Astrocyte (in vitro differentiated cells and primary cell): ENCODE measurements at regions not wholly inside any gene's neighbourhood (a gene's known extent, or its start where the extent isn't known, plus 50 kb on each side); places are given as distances from the start of the nearest gene placed in this dataset.

ENCODE experiments used
- DNase-seq: peaks from one replicate; pipeline ENCODE4 v3.0.0-alpha.2; 2010; ENCODE audit warnings: low read depth
- FAIRE-seq: peaks from 2 replicates; lab custom pipeline; 2011; peaks lifted over from hg19 to GRCh38; lab: Jason Lieb, UNC
- H2AFZ ChIP-seq: 2 replicates; pipeline ENCODE4 v1.6.0; 2012; ENCODE audit warnings: low read depth, low read length, inconsistent platforms
- H3K27ac ChIP-seq: 2 replicates; pipeline ENCODE4 v1.5.1; 2011; ENCODE audit warnings: low read depth, low read length, inconsistent platforms
- H3K27me3 ChIP-seq: 2 replicates; pipeline ENCODE4 v1.6.0; 2011; ENCODE audit warnings: low read length, inconsistent platforms; ENCODE audit not compliant: insufficient read depth
- H3K36me3 ChIP-seq: 2 replicates; pipeline ENCODE4 v1.5.1; 2011; ENCODE audit warnings: low read length, inconsistent platforms; ENCODE audit not compliant: insufficient read depth
- H3K4me1 ChIP-seq: 2 replicates; pipeline ENCODE4 v1.5.1; 2011; ENCODE audit warnings: low read length, inconsistent platforms; ENCODE audit not compliant: insufficient read depth
- H3K4me2 ChIP-seq: 2 replicates; pipeline ENCODE4 v1.6.0; 2012; ENCODE audit warnings: low read length, inconsistent platforms
- H3K4me3 ChIP-seq: 2 replicates; pipeline ENCODE4 v1.5.1; 2011; ENCODE audit warnings: low read depth, mild to moderate bottlenecking, low read length, inconsistent platforms; ENCODE audit not compliant: insufficient read depth
- H3K79me2 ChIP-seq: 2 replicates; pipeline ENCODE4 v1.6.0; 2012; ENCODE audit warnings: mild to moderate bottlenecking, low read length, inconsistent platforms; ENCODE audit not compliant: insufficient read depth
- H3K9ac ChIP-seq: 2 replicates; pipeline ENCODE4 v1.6.0; 2012; ENCODE audit warnings: mild to moderate bottlenecking, low read length, inconsistent platforms
- H3K9me3 ChIP-seq: 2 replicates; pipeline ENCODE4 v1.5.1; 2012; ENCODE audit warnings: low read depth, mild to moderate bottlenecking, low read length, inconsistent platforms; ENCODE audit not compliant: insufficient read depth
- H4K20me1 ChIP-seq: 2 replicates; pipeline ENCODE4 v1.6.0; 2012; ENCODE audit warnings: low read length, inconsistent platforms; ENCODE audit not compliant: insufficient read depth
- H3K27ac Mint-ChIP-seq: one replicate; pipeline ENCODE4 v1.8.0; 2021; ENCODE audit warnings: mild to moderate bottlenecking, mixed read lengths; ENCODE audit not compliant: unreplicated experiment
- H3K27me3 Mint-ChIP-seq: one replicate; pipeline ENCODE4 v1.8.0; 2021; ENCODE audit warnings: low read depth, mixed read lengths; ENCODE audit not compliant: unreplicated experiment
- H3K36me3 Mint-ChIP-seq: one replicate; pipeline ENCODE4 v1.8.0; 2021; ENCODE audit warnings: low read depth, mixed read lengths; ENCODE audit not compliant: unreplicated experiment
- H3K4me1 Mint-ChIP-seq: one replicate; pipeline ENCODE4 v1.8.0; 2021; ENCODE audit warnings: low read depth, mixed read lengths; ENCODE audit not compliant: unreplicated experiment
- H3K4me3 Mint-ChIP-seq: one replicate; pipeline ENCODE4 v1.8.0; 2021; ENCODE audit warnings: mild to moderate bottlenecking, moderate library complexity, mixed read lengths; ENCODE audit not compliant: unreplicated experiment
- H3K9me3 Mint-ChIP-seq: one replicate; pipeline ENCODE4 v1.8.0; 2021; ENCODE audit warnings: mild to moderate bottlenecking, mixed read lengths; ENCODE audit not compliant: unreplicated experiment
- CTCF ChIP-seq: IDR thresholded peaks from 2 replicates; pipeline ENCODE4 v1.5.1; 2011; ENCODE audit warnings: low read depth, mild to moderate bottlenecking, inconsistent platforms, low read length, moderate library complexity; ENCODE audit not compliant: insufficient read depth
- EZH2 ChIP-seq: IDR thresholded peaks from 2 replicates; pipeline ENCODE4 v1.6.1; 2012; ENCODE audit warnings: mild to moderate bottlenecking, low read length, inconsistent platforms; ENCODE audit not compliant: insufficient read depth

GRCh38 chr18:51438797-51439350 is 241.4 kb upstream of the MEX3C start:
- Mint-ChIP-seq H3K4me1 (no peaks in the 10 kb centered on the region), H3K9me3 (no peaks in the 10 kb centered on the region), H3K27ac (no peak overlapping the region), H3K36me3 (no peaks in the 10 kb centered on the region), H3K27me3 (peaks cover 14% of the 10 kb centered on the region), H3K4me3 (no peak overlapping the region)
- no peaks in the 10 kb centered on the region for H3K9me3 ChIP-seq
- no peak overlapping the region for H2AFZ ChIP-seq
- H3K4me1 ChIP-seq: no peaks in the 10 kb centered on the region
- no peak overlapping the region for H3K9ac ChIP-seq
- no peak for FAIRE-seq
- no peak overlapping the region for H3K27ac ChIP-seq
- H3K27me3 ChIP-seq: no peaks in the 10 kb centered on the region
- TF ChIP-seq EZH2: no peak
- no peak for TF ChIP-seq CTCF
- no peaks in the 10 kb centered on the region for H3K79me2 ChIP-seq
- H3K36me3 ChIP-seq: no peaks in the 10 kb centered on the region
- no peaks in the 10 kb centered on the region for H4K20me1 ChIP-seq
- no peak overlapping the region for H3K4me3 ChIP-seq
- DNase-seq: no peak
- no peak overlapping the region for H3K4me2 ChIP-seq

GRCh38 chr18:51442012-51442411 is 244.5 kb upstream of the MEX3C start:
- Histone ChIP-seq H3K9ac (no peak overlapping the region), H3K79me2 (no peaks in the 10 kb centered on the region), H3K36me3 (no peaks in the 10 kb centered on the region), H3K4me3 (no peak overlapping the region), H3K4me2 (no peak overlapping the region), H3K27ac (no peak overlapping the region), H3K4me1 (no peaks in the 10 kb centered on the region), H2AFZ (no peak overlapping the region), H3K9me3 (no peaks in the 10 kb centered on the region), H3K27me3 (no peaks in the 10 kb centered on the region), H4K20me1 (no peaks in the 10 kb centered on the region)
- H3K4me3 Mint-ChIP-seq: no peak overlapping the region
- H3K9me3 Mint-ChIP-seq: no peaks in the 10 kb centered on the region
- FAIRE-seq: no peak
- no peak for DNase-seq
- H3K36me3 Mint-ChIP-seq: no peaks in the 10 kb centered on the region
- peaks cover 3% of the 10 kb centered on the region for H3K4me1 Mint-ChIP-seq
- H3K27ac Mint-ChIP-seq: no peak overlapping the region
- TF ChIP-seq EZH2 (no peak), CTCF (no peak)
- peaks cover 10% of the 10 kb centered on the region for H3K27me3 Mint-ChIP-seq

GRCh38 chr18:51446571-51447210 is 249.2 kb upstream of the MEX3C start:
- no peaks in the 10 kb centered on the region for H3K9me3 ChIP-seq
- no peaks in the 10 kb centered on the region for H3K36me3 ChIP-seq
- H3K36me3 Mint-ChIP-seq: no peaks in the 10 kb centered on the region
- H3K27ac ChIP-seq: no peak overlapping the region
- H3K27me3 ChIP-seq: peaks cover 2% of the 10 kb centered on the region
- no peaks in the 10 kb centered on the region for H3K79me2 ChIP-seq
- H3K4me1 Mint-ChIP-seq: peaks cover 3% of the 10 kb centered on the region
- H3K4me3 Mint-ChIP-seq: no peak overlapping the region
- DNase-seq (no peak), FAIRE-seq (no peak)
- H2AFZ ChIP-seq: no peak overlapping the region
- no peak overlapping the region for H3K9ac ChIP-seq
- no peaks in the 10 kb centered on the region for H3K4me1 ChIP-seq
- no peak overlapping the region for H3K27ac Mint-ChIP-seq
- no peaks in the 10 kb centered on the region for H3K9me3 Mint-ChIP-seq
- H3K4me3 ChIP-seq: no peak overlapping the region
- H3K4me2 ChIP-seq: no peak overlapping the region
- no peaks in the 10 kb centered on the region for H4K20me1 ChIP-seq
- H3K27me3 Mint-ChIP-seq: peaks cover 13% of the 10 kb centered on the region
- no peak for TF ChIP-seq CTCF
- no peak for TF ChIP-seq EZH2
